Spleen (tissue), 7 donors: ENCODE measurements at regions not wholly inside any gene's neighbourhood (a gene's known extent, or its start where the extent isn't known, plus 50 kb on each side); places are given as distances from the start of the nearest gene placed in this dataset.

ENCODE experiments used
- CTCF ChIP-seq, 11 experiments: fragments of 200-600 bp in 7 of 11; fragments of 450-650 bp in 4 of 11; sonication (generic) in 4 of 11; IDR thresholded peaks in 8 of 11; conservative IDR thresholded peaks in 3 of 11; 1 replicate in 7 of 11; 2 replicates in 4 of 11; pipeline versions ENCODE4 v1.4.0 to v1.8.0; 2016 to 2021; ENCODE audit warnings: antibody characterized with exemption in 11 of 11, inconsistent platforms in 4 of 11, mild to moderate bottlenecking in 1 of 11
- POLR2A ChIP-seq, 3 donors: fragments of 450-650 bp; IDR thresholded peaks; one replicate each; pipeline ENCODE4 v1.5.1; 2017; ENCODE audit warnings: antibody characterized with exemption in 3 of 3, mild to moderate bottlenecking in 1 of 3
- donor health status: DM: no; HTN: no; CAD: no; lungs with moderate emphysema.
- donor health status: DM: no; HTN: no; CAD: no.
- donor health status: DM: no; HTN: no; CAD: no.

GRCh38 chr14:86787717-86788116 is 1205.3 kb downstream of the GALC start:
- TF ChIP-seq CTCF (IDR thresholded peaks at IDR 0.05 in 8 of 11, conservative IDR thresholded peaks at IDR 0.05 in 3 of 11) (no peak), POLR2A (IDR thresholded peaks at IDR 0.05) (no peak)
